ENCODE measurements at regions not wholly inside any gene's neighbourhood (a gene's known extent, or its start where the extent isn't known, plus 50 kb on each side); places are given as distances from the start of the nearest gene placed in this dataset.

GRCh38 chr5:167732499-167732898, 558.9 kb upstream of the WWC1 start:
- no peak overlapping the region for H3K27ac ChIP-seq (ENCODE audit: low read depth, low read length)

GRCh38 chr5:167736992-167737391, 554.5 kb upstream of the WWC1 start:
- no peaks in the 10 kb centered on the region for H3K79me2 ChIP-seq (ENCODE audit: insufficient read depth, low read length)
- no peaks in the 10 kb centered on the region for H3K27me3 ChIP-seq (ENCODE audit: insufficient read depth, low read length)
- H3K36me3 ChIP-seq (ENCODE audit: insufficient read depth, low read length): no peaks in the 10 kb centered on the region
- no peak overlapping the region for H3K4me2 ChIP-seq (ENCODE audit: insufficient read depth, low read length)
- DNase-seq (ENCODE audit: insufficient read length, low spot score, missing footprints): no peak
- H3K27ac ChIP-seq (ENCODE audit: low read depth, low read length): no peak overlapping the region
- no peak overlapping the region for H3K4me3 ChIP-seq (ENCODE audit: insufficient read depth, low read length)
- H2AFZ ChIP-seq (ENCODE audit: low read length): no peak overlapping the region
- no peaks in the 10 kb centered on the region for H4K20me1 ChIP-seq (ENCODE audit: insufficient read depth, low read length)
- no peaks in the 10 kb centered on the region for H3K9me3 ChIP-seq (ENCODE audit: low read depth, low read length)
- no peaks in the 10 kb centered on the region for H3K4me1 ChIP-seq (ENCODE audit: insufficient read depth, low read length)
- TF ChIP-seq, protein P1, sequence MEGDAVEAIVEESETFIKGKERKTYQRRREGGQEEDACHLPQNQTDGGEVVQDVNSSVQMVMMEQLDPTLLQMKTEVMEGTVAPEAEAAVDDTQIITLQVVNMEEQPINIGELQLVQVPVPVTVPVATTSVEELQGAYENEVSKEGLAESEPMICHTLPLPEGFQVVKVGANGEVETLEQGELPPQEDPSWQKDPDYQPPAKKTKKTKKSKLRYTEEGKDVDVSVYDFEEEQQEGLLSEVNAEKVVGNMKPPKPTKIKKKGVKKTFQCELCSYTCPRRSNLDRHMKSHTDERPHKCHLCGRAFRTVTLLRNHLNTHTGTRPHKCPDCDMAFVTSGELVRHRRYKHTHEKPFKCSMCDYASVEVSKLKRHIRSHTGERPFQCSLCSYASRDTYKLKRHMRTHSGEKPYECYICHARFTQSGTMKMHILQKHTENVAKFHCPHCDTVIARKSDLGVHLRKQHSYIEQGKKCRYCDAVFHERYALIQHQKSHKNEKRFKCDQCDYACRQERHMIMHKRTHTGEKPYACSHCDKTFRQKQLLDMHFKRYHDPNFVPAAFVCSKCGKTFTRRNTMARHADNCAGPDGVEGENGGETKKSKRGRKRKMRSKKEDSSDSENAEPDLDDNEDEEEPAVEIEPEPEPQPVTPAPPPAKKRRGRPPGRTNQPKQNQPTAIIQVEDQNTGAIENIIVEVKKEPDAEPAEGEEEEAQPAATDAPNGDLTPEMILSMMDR (IDR thresholded peaks at IDR 0.05; ENCODE audit: extremely low read depth, low read depth, low read length): no peak

More at GRCh38 chr5:167732499-167732898, 558.9 kb upstream of the WWC1 start:
- H3K79me2 ChIP-seq (ENCODE audit: insufficient read depth, low read length): no peaks in the 10 kb centered on the region
- DNase-seq (ENCODE audit: insufficient read length, low spot score, missing footprints): no peak
- TF ChIP-seq, protein P1 (IDR thresholded peaks at IDR 0.05; ENCODE audit: extremely low read depth, low read depth, low read length): no peak
- H3K9me3 ChIP-seq (ENCODE audit: low read depth, low read length): no peaks in the 10 kb centered on the region
- H3K27me3 ChIP-seq (ENCODE audit: insufficient read depth, low read length): no peaks in the 10 kb centered on the region
- H3K36me3 ChIP-seq (ENCODE audit: insufficient read depth, low read length): no peaks in the 10 kb centered on the region
- H3K4me2 ChIP-seq (ENCODE audit: insufficient read depth, low read length): no peak overlapping the region
- no peak overlapping the region for H3K4me3 ChIP-seq (ENCODE audit: insufficient read depth, low read length)
- no peaks in the 10 kb centered on the region for H4K20me1 ChIP-seq (ENCODE audit: insufficient read depth, low read length)
- no peak overlapping the region for H2AFZ ChIP-seq (ENCODE audit: low read length)
- peaks cover 13% of the 10 kb centered on the region for H3K4me1 ChIP-seq (ENCODE audit: insufficient read depth, low read length)

GRCh38 chr5:167743695-167744464, 547.6 kb upstream of the WWC1 start:
- Histone ChIP-seq H3K4me1 (ENCODE audit: insufficient read depth, low read length) (peaks cover 11% of the 10 kb centered on the region), H3K36me3 (ENCODE audit: insufficient read depth, low read length) (no peaks in the 10 kb centered on the region), H3K79me2 (ENCODE audit: insufficient read depth, low read length) (no peaks in the 10 kb centered on the region), H3K4me2 (ENCODE audit: insufficient read depth, low read length) (peak overlapping the region; percentile 43), H3K27ac (ENCODE audit: low read depth, low read length) (peak overlapping the region; percentile 42), H3K27me3 (ENCODE audit: insufficient read depth, low read length) (no peaks in the 10 kb centered on the region), H3K9me3 (ENCODE audit: low read depth, low read length) (no peaks in the 10 kb centered on the region), H3K4me3 (ENCODE audit: insufficient read depth, low read length) (no peak overlapping the region), H4K20me1 (ENCODE audit: insufficient read depth, low read length) (no peaks in the 10 kb centered on the region), H2AFZ (ENCODE audit: low read length) (peak overlapping the region; percentile 49)
- peak; percentile 54 for DNase-seq (ENCODE audit: insufficient read length, low spot score, missing footprints)
- TF ChIP-seq, protein P1 (IDR thresholded peaks at IDR 0.05; ENCODE audit: extremely low read depth, low read depth, low read length): no peak

- no peak for DNase-seq (ENCODE audit: insufficient read length, low spot score, missing footprints)
- Histone ChIP-seq H3K27me3 (ENCODE audit: insufficient read depth, low read length) (no peaks in the 10 kb centered on the region), H3K9me3 (ENCODE audit: low read depth, low read length) (no peaks in the 10 kb centered on the region), H3K4me2 (ENCODE audit: insufficient read depth, low read length) (no peak overlapping the region), H3K27ac (ENCODE audit: low read depth, low read length) (no peak overlapping the region), H3K36me3 (ENCODE audit: insufficient read depth, low read length) (no peaks in the 10 kb centered on the region), H2AFZ (ENCODE audit: low read length) (no peak overlapping the region), H3K79me2 (ENCODE audit: insufficient read depth, low read length) (no peaks in the 10 kb centered on the region), H3K4me3 (ENCODE audit: insufficient read depth, low read length) (no peak overlapping the region), H3K4me1 (ENCODE audit: insufficient read depth, low read length) (peaks cover 12% of the 10 kb centered on the region), H4K20me1 (ENCODE audit: insufficient read depth, low read length) (no peaks in the 10 kb centered on the region)
- TF ChIP-seq, protein P1 (IDR thresholded peaks at IDR 0.05; ENCODE audit: extremely low read depth, low read depth, low read length): no peak
These were observed 545.6 kb upstream of the WWC1 start for GRCh38 chr5:167745868-167746267.
